Lung (tissue), 11 donors: ENCODE measurements at regions not wholly inside any gene's neighbourhood (a gene's known extent, or its start where the extent isn't known, plus 50 kb on each side); places are given as distances from the start of the nearest gene placed in this dataset.

Experiments used
- ATAC-seq: fragments of 200-7000 bp; cut with Tn5 transposase; one replicate; pipeline ENCODE4 v1.9.1; 2020; ENCODE audit warnings: moderate number of reproducible peaks; ENCODE audit not compliant: insufficient read depth, low FRiP score
- DNase-seq, 3 donors: peaks; one replicate each; pipeline ENCODE4 v3.0.0-alpha.2; 2013 to 2017
- H3K27ac ChIP-seq, 2 donors: one replicate each; pipeline ENCODE4 v1.5.1; 2013; ENCODE audit warnings: mild to moderate bottlenecking in 2 of 2, moderate library complexity in 2 of 2, control low read depth in 1 of 2, inconsistent platforms in 1 of 2, low read depth in 1 of 2, low read length in 1 of 2
- H3K27me3 ChIP-seq, 3 donors: one replicate each; pipeline ENCODE4 v1.5.1; 2013; ENCODE audit warnings: low read length in 2 of 3; ENCODE audit not compliant: control insufficient read depth in 3 of 3, insufficient read depth in 3 of 3
- H3K36me3 ChIP-seq, 4 donors: one replicate each; pipeline ENCODE4 v1.5.1; 2013; ENCODE audit warnings: low read length in 4 of 4, mild to moderate bottlenecking in 1 of 4, moderate library complexity in 1 of 4; ENCODE audit not compliant: control insufficient read depth in 4 of 4, insufficient read depth in 4 of 4
- H3K4me1 ChIP-seq, 5 donors: one replicate each; pipeline ENCODE4 v1.5.1; 2013; ENCODE audit warnings: low read length in 5 of 5, mild to moderate bottlenecking in 2 of 5, moderate library complexity in 1 of 5; ENCODE audit not compliant: control insufficient read depth in 5 of 5, insufficient read depth in 5 of 5
- H3K4me3 ChIP-seq: one replicate; pipeline ENCODE4 v1.5.1; 2013; ENCODE audit warnings: mild to moderate bottlenecking, control low read depth, moderate library complexity
- H3K9ac ChIP-seq, 2 donors: one replicate each; pipeline ENCODE4 v1.5.1; 2013; ENCODE audit warnings: low read length in 2 of 2, control low read depth in 1 of 2; ENCODE audit not compliant: insufficient read depth in 1 of 2
- H3K9me3 ChIP-seq, 4 donors: one replicate each; pipeline ENCODE4 v1.5.1; 2013; ENCODE audit warnings: low read length in 3 of 4, mild to moderate bottlenecking in 1 of 4, moderate library complexity in 1 of 4; ENCODE audit not compliant: control insufficient read depth in 4 of 4, insufficient read depth in 3 of 4
- WGBS, 2 donors: extraction: QIAGEN DNeasy Blood & Tissue Kit; methylation state at CpG; one replicate each; pipeline ENCODE4 v1.1.7; 2013; 5-methylcytosine and 5-hydroxymethylcytosine counted together
- TF ChIP-seq, protein P1 (sequence below): IDR thresholded peaks from 2 replicates; pipeline ENCODE4 v1.5.1; 2012; ENCODE audit warnings: mild to moderate bottlenecking; ENCODE audit errors: control extremely low read depth, extremely low read depth
- donor health status: control.
- donor health status: control.
- donor health status: Bipolar disorder and iron deficiency.
- donor health status: healthy.
- donor health status: DM: yes; HTN: yes; CAD: no.

GRCh38 chr15:91784973-91785709 is 68.4 kb upstream of the SLCO3A1 start:
- Histone ChIP-seq H3K9ac (no peak overlapping the region), H3K27ac (no peak overlapping the region), H3K4me1 (peaks cover 0 to 19% (median 4%) of the 10 kb centered on the region in 5 donors), H3K27me3 (no peaks in the 10 kb centered on the region), H3K4me3 (no peak overlapping the region), H3K36me3 (no peaks in the 10 kb centered on the region), H3K9me3 (no peaks in the 10 kb centered on the region)
- TF ChIP-seq, protein P1, sequence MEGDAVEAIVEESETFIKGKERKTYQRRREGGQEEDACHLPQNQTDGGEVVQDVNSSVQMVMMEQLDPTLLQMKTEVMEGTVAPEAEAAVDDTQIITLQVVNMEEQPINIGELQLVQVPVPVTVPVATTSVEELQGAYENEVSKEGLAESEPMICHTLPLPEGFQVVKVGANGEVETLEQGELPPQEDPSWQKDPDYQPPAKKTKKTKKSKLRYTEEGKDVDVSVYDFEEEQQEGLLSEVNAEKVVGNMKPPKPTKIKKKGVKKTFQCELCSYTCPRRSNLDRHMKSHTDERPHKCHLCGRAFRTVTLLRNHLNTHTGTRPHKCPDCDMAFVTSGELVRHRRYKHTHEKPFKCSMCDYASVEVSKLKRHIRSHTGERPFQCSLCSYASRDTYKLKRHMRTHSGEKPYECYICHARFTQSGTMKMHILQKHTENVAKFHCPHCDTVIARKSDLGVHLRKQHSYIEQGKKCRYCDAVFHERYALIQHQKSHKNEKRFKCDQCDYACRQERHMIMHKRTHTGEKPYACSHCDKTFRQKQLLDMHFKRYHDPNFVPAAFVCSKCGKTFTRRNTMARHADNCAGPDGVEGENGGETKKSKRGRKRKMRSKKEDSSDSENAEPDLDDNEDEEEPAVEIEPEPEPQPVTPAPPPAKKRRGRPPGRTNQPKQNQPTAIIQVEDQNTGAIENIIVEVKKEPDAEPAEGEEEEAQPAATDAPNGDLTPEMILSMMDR = no peak
- ATAC-seq = no peak
- DNase-seq = no peak
- WGBS, 2 donors = 95% methylated on average over 4 of the region's 4 CpGs

DNA sequence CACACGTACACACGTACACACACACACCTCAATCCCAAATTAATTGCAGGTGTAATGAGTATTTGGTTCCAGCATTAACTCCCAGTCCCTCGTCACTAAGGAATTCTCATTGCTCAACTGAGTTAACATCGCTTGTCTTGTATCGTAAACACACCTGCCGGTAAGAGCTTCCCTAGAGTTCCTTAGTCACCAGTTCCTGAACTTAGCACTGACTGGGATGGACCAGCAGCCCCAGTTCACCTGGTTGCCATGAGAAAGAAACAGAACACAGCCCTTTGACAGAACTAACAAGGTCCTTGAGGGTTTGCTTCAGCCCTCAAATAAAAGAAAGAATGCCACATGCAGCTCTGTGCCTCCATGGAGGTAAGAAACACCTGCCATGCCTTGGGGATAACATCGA is 66.3 kb upstream of the SLCO3A1 start:
- Histone ChIP-seq H3K9ac (no peak overlapping the region), H3K4me1 (peaks cover 0 to 7% (median 4%) of the 10 kb centered on the region in 5 donors), H3K9me3 (no peaks in the 10 kb centered on the region), H3K27me3 (no peaks in the 10 kb centered on the region), H3K36me3 (no peaks in the 10 kb centered on the region), H3K4me3 (no peak overlapping the region), H3K27ac (no peak overlapping the region)
- no peak for DNase-seq
- TF ChIP-seq, protein P1 = no peak
- WGBS, 2 donors = 63 to 81% methylated on average over 7 of the region's 7 CpGs
- no peak for ATAC-seq

DNA sequence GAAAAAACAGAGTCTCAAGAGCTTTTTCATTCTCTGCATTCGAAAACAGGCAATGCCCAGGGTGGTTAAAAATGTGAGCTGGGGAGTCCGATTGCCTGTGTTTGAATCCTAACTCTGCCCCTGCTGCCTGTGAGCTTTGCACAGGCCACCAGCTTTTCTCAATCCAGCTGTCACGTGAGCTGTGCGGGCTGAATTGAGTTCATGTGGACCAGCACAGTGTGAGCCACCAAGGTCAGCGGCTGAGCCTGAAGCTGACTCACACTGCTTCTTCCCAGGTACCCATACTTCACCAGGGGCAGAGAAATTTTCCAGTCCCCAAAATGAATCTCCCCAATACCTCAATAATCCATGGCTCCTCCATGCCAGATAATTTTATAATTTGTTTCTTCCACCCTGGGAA is 64.4 kb upstream of the SLCO3A1 start:
- Histone ChIP-seq H3K9ac (no peak overlapping the region), H3K4me1 (no peaks in the 10 kb centered on the region), H3K27ac (no peak overlapping the region), H3K4me3 (no peak overlapping the region), H3K36me3 (no peaks in the 10 kb centered on the region), H3K9me3 (no peaks in the 10 kb centered on the region), H3K27me3 (no peaks in the 10 kb centered on the region)
- WGBS, 2 donors = 92 to 93% methylated on average over 5 of the region's 5 CpGs
- DNase-seq (no peak), ATAC-seq (no peak)
- TF ChIP-seq, protein P1 = no peak

DNA sequence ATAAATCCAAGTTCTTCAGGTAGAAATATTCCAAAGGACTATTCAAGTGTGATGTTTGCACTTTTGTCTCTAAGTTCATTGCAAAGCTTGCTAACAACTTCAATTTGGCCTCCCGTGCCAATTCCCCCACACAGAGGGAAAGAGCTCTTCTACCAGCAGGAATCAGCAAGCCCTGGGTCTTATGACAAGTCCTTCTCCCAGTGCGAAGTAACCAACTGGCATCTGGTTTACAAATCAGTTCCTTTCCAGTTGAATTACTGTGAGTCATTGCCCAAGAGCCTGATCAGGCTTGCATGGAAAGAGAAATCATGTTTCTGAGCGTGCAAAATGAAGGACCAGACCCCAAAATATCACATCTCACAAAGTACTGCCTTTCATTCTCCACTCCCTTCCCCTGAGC is 62.7 kb upstream of the SLCO3A1 start:
- H3K27ac ChIP-seq = no peak overlapping the region
- 66 to 83% methylated on average over 3 of the region's 3 CpGs for WGBS, 2 donors

More for the DNA sequence above, 62.7 kb upstream of the SLCO3A1 start:
- TF ChIP-seq, protein P1 = no peak
- Histone ChIP-seq H3K27me3 (no peaks in the 10 kb centered on the region), H3K9ac (no peak overlapping the region), H3K36me3 (no peaks in the 10 kb centered on the region), H3K4me1 (peaks cover 0 to 4% (median 0%) of the 10 kb centered on the region in 5 donors), H3K4me3 (no peak overlapping the region), H3K9me3 (no peaks in the 10 kb centered on the region)
- no peak for ATAC-seq
- no peak for DNase-seq
